B cell (primary cell): ENCODE measurements at regions not wholly inside any gene's neighbourhood (a gene's known extent, or its start where the extent isn't known, plus 50 kb on each side); places are given as distances from the start of the nearest gene placed in this dataset.

Experiments
- ATAC-seq: fragments of 200-7000 bp; cut with Tn5 transposase; one replicate; pipeline ENCODE4 v1.10.0; 2021; ENCODE audit warnings: low read depth, mild to moderate bottlenecking, moderate number of reproducible peaks, moderate library complexity
- CTCF ChIA-PET: fragments of 350-600 bp; sonication (Branson Sonifier 250); formaldehyde crosslinking; loops from one replicate; lab custom pipeline; 2021; ENCODE audit warnings: antibody characterized with exemption, inconsistent platforms; lab: Charles Lee
- POLR2A ChIA-PET: fragments of 350-600 bp; sonication (Branson Sonifier 250); formaldehyde crosslinking; loops from one replicate; lab custom pipeline; 2021; ENCODE audit warnings: antibody characterized with exemption; lab: Charles Lee
- DNase-seq: peaks from one replicate; pipeline ENCODE4 v3.0.0; 2013
- H2AFZ ChIP-seq: 2 replicates; pipeline ENCODE4 v1.6.1; 2012; ENCODE audit warnings: mild to moderate bottlenecking, low read depth, low read length; ENCODE audit not compliant: insufficient read depth, poor library complexity, severe bottlenecking
- H3K27ac ChIP-seq, 2 donors: 1 replicate in 1 of 2; 2 replicates in 1 of 2; pipeline ENCODE4 v1.5.1; 2012 to 2013; ENCODE audit warnings: low read length in 2 of 2, mild to moderate bottlenecking in 2 of 2, moderate library complexity in 1 of 2
- H3K27me3 ChIP-seq, 4 experiments: fragments of 200-600 bp in 1 of 4; sonication (generic) in 1 of 4; replicated peaks in 1 of 4; 1 replicate in 2 of 4; 2 replicates in 2 of 4; pipeline versions ENCODE4 v1.6.1 to v1.7.0; 2013 to 2016; ENCODE audit warnings: low read length in 3 of 4, mild to moderate bottlenecking in 2 of 4, mixed read lengths in 1 of 4, moderate library complexity in 1 of 4; ENCODE audit not compliant: insufficient read depth in 4 of 4, control insufficient read depth in 3 of 4; ENCODE audit errors: control extremely low read depth in 1 of 4
- H3K36me3 ChIP-seq, 2 experiments: replicated peaks in 1 of 2; 1 replicate in 1 of 2; 2 replicates in 1 of 2; pipeline versions ENCODE4 v1.6.1 to v1.7.1; 2013; ENCODE audit warnings: low read length in 1 of 2; ENCODE audit not compliant: insufficient read depth in 2 of 2, control insufficient read depth in 1 of 2; ENCODE audit errors: control extremely low read depth in 1 of 2, extremely low read depth in 1 of 2
- H3K4me1 ChIP-seq, 2 donors: fragments of 200-600 bp in 1 of 2; sonication (generic) in 1 of 2; 1 replicate in 1 of 2; 2 replicates in 1 of 2; pipeline versions ENCODE4 v1.5.1 to v1.6.1; 2013 to 2017; ENCODE audit warnings: low read length in 2 of 2; ENCODE audit not compliant: control insufficient read depth in 2 of 2, insufficient read depth in 2 of 2
- H3K4me2 ChIP-seq: replicated peaks from 2 replicates; pipeline ENCODE3; 2012; ENCODE audit warnings: mild to moderate bottlenecking, low read depth, low read length; ENCODE audit not compliant: poor library complexity, severe bottlenecking
- H3K4me3 ChIP-seq, 5 experiments: fragments of 200-600 bp in 1 of 5; sonication (generic) in 1 of 5; 1 replicate in 3 of 5; 2 replicates in 2 of 5; pipeline versions ENCODE4 v1.5.1 to v1.7.0; 2011 to 2016; ENCODE audit warnings: low read length in 4 of 5, mild to moderate bottlenecking in 4 of 5, low read depth in 2 of 5, control low read depth in 1 of 5, moderate library complexity in 1 of 5; ENCODE audit not compliant: insufficient read depth in 1 of 5; ENCODE audit errors: control extremely low read depth in 1 of 5, extremely low read depth in 1 of 5
- H3K79me2 ChIP-seq: fragments of 200-600 bp; sonication (generic); one replicate; pipeline ENCODE4 v1.6.0; 2016; ENCODE audit warnings: low read length; ENCODE audit not compliant: control insufficient read depth, insufficient read depth
- H3K9ac ChIP-seq: fragments of 200-600 bp; sonication (generic); 2 replicates; pipeline ENCODE4 v1.6.1; 2017; ENCODE audit warnings: mild to moderate bottlenecking, low read length, moderate library complexity
- H3K9me3 ChIP-seq, 3 donors: one replicate each; pipeline versions ENCODE4 v1.6.1 to v1.7.1; 2013; ENCODE audit warnings: low read length in 2 of 3; ENCODE audit not compliant: control insufficient read depth in 2 of 3, insufficient read depth in 1 of 3; ENCODE audit errors: control extremely low read depth in 1 of 3
- H4K20me1 ChIP-seq: 2 replicates; pipeline ENCODE4 v1.6.0; 2012; ENCODE audit warnings: mild to moderate bottlenecking, low read length; ENCODE audit not compliant: insufficient read depth, control insufficient read depth, poor library complexity, severe bottlenecking
- H3K27ac Mint-ChIP-seq: one replicate; pipeline ENCODE4 v1.8.0; 2021; ENCODE audit warnings: mixed read lengths
- H3K27me3 Mint-ChIP-seq: one replicate; pipeline ENCODE4 v1.8.0; 2021; ENCODE audit warnings: mixed read lengths
- H3K4me1 Mint-ChIP-seq: one replicate; pipeline ENCODE4 v1.8.0; 2021; ENCODE audit warnings: mixed read lengths
- H3K4me3 Mint-ChIP-seq: one replicate; pipeline ENCODE4 v1.8.0; 2021; ENCODE audit warnings: mixed read lengths
- H3K9me3 Mint-ChIP-seq: one replicate; pipeline ENCODE4 v1.8.0; 2022; ENCODE audit warnings: mixed read lengths; ENCODE audit not compliant: insufficient read depth
- EZH2 ChIP-seq: IDR thresholded peaks from 2 replicates; pipeline ENCODE4 v1.6.1; 2012; ENCODE audit warnings: borderline replicate concordance, low read depth, mild to moderate bottlenecking, moderate library complexity, low read length; ENCODE audit not compliant: insufficient read depth, poor library complexity, severe bottlenecking
- WGBS: methylation state at CpG from one replicate; pipeline ENCODE4 v1.1.5; 2013; ENCODE audit warnings: missing lambda C conversion rate; ENCODE audit not compliant: insufficient coverage; 5-methylcytosine and 5-hydroxymethylcytosine counted together
- intact Hi-C: fragments of 100-400 bp; cut with micrococcal nuclease; formaldehyde crosslinking; loops from one replicate; pipeline ENCODE4 v1.10.0; 2022
- TF ChIP-seq, protein P1 (sequence below): fragments of 200-600 bp; IDR thresholded peaks from one replicate; pipeline ENCODE4 v1.8.0; 2022; ENCODE audit warnings: antibody characterized with exemption, mild to moderate bottlenecking

DNA sequence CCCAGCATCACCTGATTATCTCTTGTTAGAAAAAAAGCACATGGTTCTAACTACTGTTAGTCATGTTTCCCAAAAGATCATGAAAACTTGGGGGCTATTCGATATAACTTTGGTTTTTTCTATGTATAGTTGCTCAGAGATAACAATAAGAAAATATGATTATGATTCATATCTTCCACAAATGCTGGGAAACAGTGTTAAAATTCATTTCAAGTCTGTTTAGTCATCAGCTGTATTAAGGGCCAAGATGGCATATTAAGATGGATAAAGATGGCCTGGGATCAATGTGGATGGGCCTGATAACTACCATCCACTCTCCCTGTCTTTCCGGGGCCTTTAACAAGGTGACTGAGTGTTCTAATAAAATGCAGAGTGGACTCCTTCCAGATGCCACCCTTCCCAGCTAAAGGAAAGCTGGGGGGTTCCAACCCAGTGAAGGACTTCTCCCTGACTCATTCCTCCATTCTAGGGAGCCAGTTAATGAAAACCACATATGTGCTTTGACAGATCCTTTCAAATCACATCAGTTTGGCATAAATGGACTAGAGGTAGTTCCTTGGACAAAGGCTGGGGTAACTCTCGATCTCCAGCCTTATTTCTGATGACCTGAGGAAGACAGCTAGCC lies 221.6 kb downstream of the VAPA start:
- Mint-ChIP-seq H3K4me1 (peaks cover 10% of the 10 kb centered on the region), H3K9me3 (no peaks in the 10 kb centered on the region), H3K27ac (no peak overlapping the region), H3K4me3 (no peak overlapping the region), H3K27me3 (peaks cover 20% of the 10 kb centered on the region)
- H3K4me1 ChIP-seq = peaks cover 9 to 10% of the 10 kb centered on the region in 2 donors
- H2AFZ ChIP-seq = no peak overlapping the region
- ChIA-PET CTCF (no interaction called here), POLR2A (no interaction called here)
- no peaks in the 10 kb centered on the region for H4K20me1 ChIP-seq
- DNase-seq (no peak), ATAC-seq (no peak)
- no peaks in the 10 kb centered on the region for H3K79me2 ChIP-seq
- no peak overlapping the region for H3K9ac ChIP-seq
- H3K27me3 ChIP-seq = peaks cover 0 to 27% (median 3%) of the 10 kb centered on the region in 4 experiments
- intact Hi-C loops = no loop called here
- H3K4me3 ChIP-seq = no peak overlapping the region
- no peak for TF ChIP-seq EZH2
- TF ChIP-seq, protein P1, sequence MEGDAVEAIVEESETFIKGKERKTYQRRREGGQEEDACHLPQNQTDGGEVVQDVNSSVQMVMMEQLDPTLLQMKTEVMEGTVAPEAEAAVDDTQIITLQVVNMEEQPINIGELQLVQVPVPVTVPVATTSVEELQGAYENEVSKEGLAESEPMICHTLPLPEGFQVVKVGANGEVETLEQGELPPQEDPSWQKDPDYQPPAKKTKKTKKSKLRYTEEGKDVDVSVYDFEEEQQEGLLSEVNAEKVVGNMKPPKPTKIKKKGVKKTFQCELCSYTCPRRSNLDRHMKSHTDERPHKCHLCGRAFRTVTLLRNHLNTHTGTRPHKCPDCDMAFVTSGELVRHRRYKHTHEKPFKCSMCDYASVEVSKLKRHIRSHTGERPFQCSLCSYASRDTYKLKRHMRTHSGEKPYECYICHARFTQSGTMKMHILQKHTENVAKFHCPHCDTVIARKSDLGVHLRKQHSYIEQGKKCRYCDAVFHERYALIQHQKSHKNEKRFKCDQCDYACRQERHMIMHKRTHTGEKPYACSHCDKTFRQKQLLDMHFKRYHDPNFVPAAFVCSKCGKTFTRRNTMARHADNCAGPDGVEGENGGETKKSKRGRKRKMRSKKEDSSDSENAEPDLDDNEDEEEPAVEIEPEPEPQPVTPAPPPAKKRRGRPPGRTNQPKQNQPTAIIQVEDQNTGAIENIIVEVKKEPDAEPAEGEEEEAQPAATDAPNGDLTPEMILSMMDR = no peak
- 80% methylated on average over 1 of the region's 3 CpGs for WGBS
- H3K9me3 ChIP-seq = peaks cover 0 to 1% (median 0%) of the 10 kb centered on the region in 3 donors
- no peaks in the 10 kb centered on the region for H3K36me3 ChIP-seq
- H3K4me2 ChIP-seq = no peak overlapping the region
- no peak overlapping the region for H3K27ac ChIP-seq

DNA sequence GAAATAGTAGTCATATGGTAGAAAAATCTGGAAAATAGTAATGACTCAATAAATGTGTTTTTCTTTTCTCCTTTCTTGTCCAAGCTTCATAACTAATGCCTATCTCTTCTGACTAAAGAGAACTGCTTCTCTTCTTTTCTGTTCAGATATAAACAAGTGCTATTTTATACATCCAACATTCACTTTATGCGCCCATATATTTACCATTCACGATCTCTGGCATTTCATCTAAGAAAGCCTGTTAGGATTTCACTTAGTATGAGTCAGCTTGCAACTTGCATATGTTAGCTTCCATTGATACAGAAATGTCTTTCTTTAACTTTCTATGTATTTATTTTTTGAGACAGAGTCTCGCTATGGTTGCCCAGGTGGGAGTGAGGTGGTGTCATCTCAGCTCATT lies 224.9 kb downstream of the VAPA start:
- CTCF ChIA-PET = no interaction called here
- no peaks in the 10 kb centered on the region for H3K9me3 Mint-ChIP-seq

More for the DNA sequence above, 224.9 kb downstream of the VAPA start:
- H3K79me2 ChIP-seq = no peaks in the 10 kb centered on the region
- no peak overlapping the region for H2AFZ ChIP-seq
- ATAC-seq = no peak
- H3K9ac ChIP-seq = no peak overlapping the region
- 100% methylated on average over 1 of the region's 3 CpGs for WGBS
- peaks cover 0 to 1% (median 0%) of the 10 kb centered on the region in 3 donors for H3K9me3 ChIP-seq
- no peak overlapping the region for H3K27ac ChIP-seq
- H3K4me2 ChIP-seq = no peak overlapping the region
- no peaks in the 10 kb centered on the region for H4K20me1 ChIP-seq
- Mint-ChIP-seq H3K27me3 (peaks cover 5% of the 10 kb centered on the region), H3K4me3 (no peak overlapping the region), H3K27ac (no peak overlapping the region), H3K4me1 (no peaks in the 10 kb centered on the region)
- DNase-seq = no peak
- H3K27me3 ChIP-seq = peaks cover 0 to 4% (median 0%) of the 10 kb centered on the region in 4 experiments
- H3K4me3 ChIP-seq = no peak overlapping the region
- H3K36me3 ChIP-seq = no peaks in the 10 kb centered on the region
- POLR2A ChIA-PET = no interaction called here
- TF ChIP-seq EZH2 = no peak
- TF ChIP-seq, protein P1 = no peak
- intact Hi-C loops = no loop called here
- H3K4me1 ChIP-seq = no peaks in the 10 kb centered on the region
